Psoas muscle (tissue), 7 donors: ENCODE measurements at regions not wholly inside any gene's neighbourhood (a gene's known extent, or its start where the extent isn't known, plus 50 kb on each side); places are given as distances from the start of the nearest gene placed in this dataset.

ENCODE experiments used
- ATAC-seq, 4 donors: fragments of 200-7000 bp; cut with Tn5 transposase; one replicate each; pipeline ENCODE4 v1.9.1; 2020; ENCODE audit warnings: moderate library complexity in 3 of 4, mild to moderate bottlenecking in 2 of 4
- DNase-seq, 2 donors: peaks; one replicate each; pipeline ENCODE4 v3.0.0-alpha.2; 2020
- H3K27ac ChIP-seq: fragments of 200-600 bp; one replicate; pipeline ENCODE4 v1.8.0; 2022
- H3K27me3 ChIP-seq, 3 donors: fragments of 200-600 bp in 1 of 3; one replicate each; pipeline versions ENCODE4 v1.6.1 to v1.8.0; 2013 to 2022; ENCODE audit warnings: low read length in 2 of 3, mild to moderate bottlenecking in 2 of 3, moderate library complexity in 1 of 3; ENCODE audit not compliant: insufficient read depth in 3 of 3
- H3K36me3 ChIP-seq, 2 donors: fragments of 200-600 bp in 1 of 2; one replicate each; pipeline versions ENCODE4 v1.6.1 to v1.8.0; 2013 to 2022; ENCODE audit warnings: low read depth in 1 of 2, mild to moderate bottlenecking in 1 of 2, moderate library complexity in 1 of 2; ENCODE audit not compliant: insufficient read depth in 1 of 2
- H3K4me1 ChIP-seq: fragments of 200-600 bp; one replicate; pipeline ENCODE4 v1.8.0; 2022
- H3K4me3 ChIP-seq: fragments of 200-600 bp; one replicate; pipeline ENCODE4 v1.8.0; 2022; ENCODE audit warnings: mild to moderate bottlenecking
- H3K9me3 ChIP-seq: fragments of 200-600 bp; one replicate; pipeline ENCODE4 v1.8.0; 2022
- WGBS, 3 donors: extraction: QIAGEN DNeasy Blood & Tissue Kit; methylation state at CpG; one replicate each; pipeline versions ENCODE4 v1.1.6 to v1.1.7; 2013; 5-methylcytosine and 5-hydroxymethylcytosine counted together
- intact Hi-C, 2 donors: fragments of 100-400 bp; cut with DNase I; formaldehyde crosslinking; loops; one replicate each; pipeline versions ENCODE4 v1.11.0 to v1.14.2; 2022
- TF ChIP-seq, protein P1 (sequence below): fragments of 200-600 bp; IDR thresholded peaks from one replicate; pipeline ENCODE4 v1.8.0; 2022; ENCODE audit warnings: antibody characterized with exemption
- donor health status: healthy with polysubstance abuse.
- donor health status: DM: no; HTN: no; CAD: no; lungs with moderate emphysema.
- donor health status: Bipolar disorder and iron deficiency.
- donor health status: healthy.
- donor health status: DM: yes; HTN: yes; CAD: no.
- donor health status: DM: no; HTN: no; CAD: no.
- donor health status: DM: yes; HTN: yes; CAD: no.

DNA sequence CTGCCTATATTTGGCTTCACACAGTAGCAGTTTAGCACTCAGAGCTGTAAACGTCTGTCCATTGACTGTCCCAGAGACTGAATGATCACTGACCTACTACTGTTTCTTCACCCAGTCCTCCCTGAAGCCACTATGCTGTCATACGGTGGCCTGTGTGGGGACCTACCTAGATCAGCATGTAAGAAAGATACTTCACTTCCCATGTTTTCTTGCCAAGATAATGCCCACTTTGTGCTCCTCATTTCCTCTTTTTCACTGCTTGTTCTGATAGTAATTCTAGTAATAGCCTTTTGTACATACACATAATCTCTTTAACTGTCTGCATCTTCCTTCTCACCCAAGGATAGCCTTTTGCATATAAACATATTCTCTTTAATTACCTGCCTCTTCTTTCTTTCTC, 109.9 kb upstream of the TIAM2 start:
- Histone ChIP-seq H3K4me1 (peaks cover 10% of the 10 kb centered on the region), H3K27me3 (no peaks in the 10 kb centered on the region), H3K36me3 (no peaks in the 10 kb centered on the region), H3K27ac (no peak overlapping the region), H3K9me3 (no peaks in the 10 kb centered on the region), H3K4me3 (no peak overlapping the region)
- intact Hi-C loops, result no loop called here
- TF ChIP-seq, protein P1, sequence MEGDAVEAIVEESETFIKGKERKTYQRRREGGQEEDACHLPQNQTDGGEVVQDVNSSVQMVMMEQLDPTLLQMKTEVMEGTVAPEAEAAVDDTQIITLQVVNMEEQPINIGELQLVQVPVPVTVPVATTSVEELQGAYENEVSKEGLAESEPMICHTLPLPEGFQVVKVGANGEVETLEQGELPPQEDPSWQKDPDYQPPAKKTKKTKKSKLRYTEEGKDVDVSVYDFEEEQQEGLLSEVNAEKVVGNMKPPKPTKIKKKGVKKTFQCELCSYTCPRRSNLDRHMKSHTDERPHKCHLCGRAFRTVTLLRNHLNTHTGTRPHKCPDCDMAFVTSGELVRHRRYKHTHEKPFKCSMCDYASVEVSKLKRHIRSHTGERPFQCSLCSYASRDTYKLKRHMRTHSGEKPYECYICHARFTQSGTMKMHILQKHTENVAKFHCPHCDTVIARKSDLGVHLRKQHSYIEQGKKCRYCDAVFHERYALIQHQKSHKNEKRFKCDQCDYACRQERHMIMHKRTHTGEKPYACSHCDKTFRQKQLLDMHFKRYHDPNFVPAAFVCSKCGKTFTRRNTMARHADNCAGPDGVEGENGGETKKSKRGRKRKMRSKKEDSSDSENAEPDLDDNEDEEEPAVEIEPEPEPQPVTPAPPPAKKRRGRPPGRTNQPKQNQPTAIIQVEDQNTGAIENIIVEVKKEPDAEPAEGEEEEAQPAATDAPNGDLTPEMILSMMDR, result no peak
- WGBS, 3 donors, result 87 to 88% (median 88%) methylated on average over 2 of the region's 2 CpGs
- ATAC-seq (no peak), DNase-seq (no peak)

DNA sequence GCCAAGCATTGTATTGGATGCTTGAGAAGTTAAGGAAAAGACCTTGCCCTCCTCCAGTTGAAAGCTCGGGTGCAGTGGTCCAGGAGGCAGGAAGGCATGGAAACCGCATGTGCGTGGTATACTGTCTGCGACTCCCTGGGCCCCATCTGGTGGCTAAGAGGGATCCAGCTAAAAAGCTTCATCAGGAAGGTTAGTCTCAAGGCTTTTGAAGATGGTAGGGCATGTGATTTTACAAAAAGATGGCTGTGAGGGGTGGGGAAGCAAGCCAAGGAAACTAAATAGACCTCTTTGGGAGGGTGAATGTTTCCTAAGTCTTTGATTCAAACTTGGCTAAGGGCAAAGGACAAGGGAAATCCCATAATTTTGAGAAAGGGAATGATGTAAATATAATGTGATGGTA, 109.1 kb upstream of the TIAM2 start:
- Histone ChIP-seq H3K27me3 (no peaks in the 10 kb centered on the region), H3K27ac (no peak overlapping the region), H3K9me3 (no peaks in the 10 kb centered on the region), H3K4me1 (peaks cover 10% of the 10 kb centered on the region), H3K4me3 (no peak overlapping the region), H3K36me3 (no peaks in the 10 kb centered on the region)
- DNase-seq (no peak), ATAC-seq (no peak)
- WGBS, 3 donors, result 97 to 100% (median 98%) methylated on average over 4 of the region's 4 CpGs
- intact Hi-C loops, result no loop called here
- TF ChIP-seq, protein P1, result no peak

DNA sequence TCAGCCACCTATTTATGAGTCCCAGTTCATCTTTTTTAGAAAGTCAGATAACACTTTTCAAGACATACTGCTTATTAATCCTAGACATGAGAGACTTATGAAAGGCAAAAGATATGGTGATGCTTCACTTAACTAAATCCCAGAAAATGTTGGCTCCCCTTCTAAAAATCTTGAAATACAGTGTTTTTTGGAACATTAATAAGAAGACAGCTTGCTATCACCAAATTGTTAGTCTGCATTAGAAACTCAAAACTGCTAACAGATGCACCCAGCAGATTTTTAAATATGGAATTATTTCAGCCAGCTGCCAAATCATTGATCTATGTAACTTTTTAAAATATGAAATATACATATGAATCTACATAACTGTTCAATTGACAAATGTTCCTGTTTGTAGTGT, 108.6 kb upstream of the TIAM2 start:
- TF ChIP-seq, protein P1, result no peak
- intact Hi-C loops, result no loop called here

DNA sequence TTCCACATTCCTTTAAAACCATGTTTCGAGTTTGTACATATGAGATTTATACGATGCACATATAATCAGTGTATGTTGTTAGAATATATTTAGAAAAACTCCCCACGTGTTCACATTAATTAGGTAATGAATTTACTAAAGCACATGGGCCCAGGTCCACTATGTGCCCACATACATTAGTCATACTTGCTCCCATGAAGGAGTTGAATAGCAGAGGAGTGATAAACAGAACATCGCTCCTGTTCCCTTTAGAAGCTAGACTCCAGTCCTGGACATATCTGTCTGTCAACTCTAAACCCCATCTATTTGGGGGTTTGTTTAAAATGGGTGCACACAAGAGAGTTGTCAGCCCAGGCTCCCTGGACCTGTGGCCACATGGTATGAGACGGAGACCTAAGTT, 108.1 kb upstream of the TIAM2 start:
- Histone ChIP-seq H3K4me3 (no peak overlapping the region), H3K27me3 (no peaks in the 10 kb centered on the region), H3K36me3 (no peaks in the 10 kb centered on the region), H3K4me1 (peaks cover 10% of the 10 kb centered on the region), H3K27ac (no peak overlapping the region), H3K9me3 (no peaks in the 10 kb centered on the region)
- no peak for DNase-seq
- peak in 3 of 4 donors; percentile 24 to 61 (median 47) for ATAC-seq
- WGBS, 3 donors, result 90 to 94% (median 94%) methylated on average over 5 of the region's 5 CpGs
- intact Hi-C loops, result no loop called here
- TF ChIP-seq, protein P1, result no peak

More for the DNA sequence above, 108.6 kb upstream of the TIAM2 start:
- Histone ChIP-seq H3K4me1 (peaks cover 10% of the 10 kb centered on the region), H3K27ac (no peak overlapping the region), H3K4me3 (no peak overlapping the region), H3K9me3 (no peaks in the 10 kb centered on the region), H3K27me3 (no peaks in the 10 kb centered on the region), H3K36me3 (no peaks in the 10 kb centered on the region)
- DNase-seq (no peak), ATAC-seq (no peak)
